OCI-LY1 (cell line): ENCODE measurements at regions not wholly inside any gene's neighbourhood (a gene's known extent, or its start where the extent isn't known, plus 50 kb on each side); places are given as distances from the start of the nearest gene placed in this dataset.

Experiments
- H2AFZ ChIP-seq: fragments of 200-600 bp; sonication (generic), shearing (Covaris generic); 2 replicates; pipeline ENCODE4 v1.6.0; 2014; ENCODE audit warnings: antibody characterized with exemption, mild to moderate bottlenecking, low read length
- H3F3A ChIP-seq: fragments of 200-600 bp; sonication (generic), shearing (Covaris generic); 2 replicates; pipeline ENCODE4 v1.6.0; 2014; ENCODE audit warnings: mild to moderate bottlenecking, antibody characterized with exemption, low read length, moderate library complexity; ENCODE audit not compliant: insufficient read depth
- H3K27ac ChIP-seq: fragments of 200-600 bp; sonication (generic); 2 replicates; pipeline ENCODE4 v1.5.1; 2014; ENCODE audit warnings: low read length, mixed run types, mild to moderate bottlenecking, low read depth; ENCODE audit not compliant: poor library complexity, severe bottlenecking
- H3K27me3 ChIP-seq: fragments of 200-600 bp; sonication (generic); 2 replicates; pipeline ENCODE4 v1.6.0; 2014; ENCODE audit warnings: antibody characterized with exemption, mild to moderate bottlenecking, low read length, moderate library complexity; ENCODE audit not compliant: insufficient read depth
- H3K36me3 ChIP-seq: fragments of 200-600 bp; sonication (generic); 2 replicates; pipeline ENCODE4 v1.6.1; 2014; ENCODE audit warnings: mild to moderate bottlenecking, antibody characterized with exemption, low read length, moderate library complexity, mixed read lengths; ENCODE audit not compliant: insufficient read depth
- H3K4me1 ChIP-seq: fragments of 200-600 bp; sonication (generic); 2 replicates; pipeline ENCODE4 v1.5.1; 2014; ENCODE audit warnings: mild to moderate bottlenecking, low read length, moderate library complexity; ENCODE audit not compliant: insufficient read depth, severe bottlenecking
- H3K4me2 ChIP-seq: fragments of 200-600 bp; sonication (generic), shearing (Covaris generic); 2 replicates; pipeline ENCODE4 v1.6.1; 2014; ENCODE audit warnings: low read length
- H3K4me3 ChIP-seq: fragments of 200-600 bp; sonication (generic); 2 replicates; pipeline ENCODE4 v1.5.1; 2014; ENCODE audit warnings: low read length, low read depth, mild to moderate bottlenecking, mixed read lengths; ENCODE audit not compliant: poor library complexity, severe bottlenecking
- H3K79me2 ChIP-seq: fragments of 200-600 bp; shearing (Covaris generic); 2 replicates; pipeline ENCODE4 v1.6.1; 2016; ENCODE audit warnings: mixed run types, low read length, mixed read lengths; ENCODE audit not compliant: insufficient read depth
- H3K9ac ChIP-seq: fragments of 200-600 bp; sonication (generic), shearing (Covaris generic); 2 replicates; pipeline ENCODE4 v1.6.1; 2014; ENCODE audit warnings: mild to moderate bottlenecking, low read length, mixed read lengths
- H3K9me2 ChIP-seq: fragments of 200-600 bp; sonication (generic), shearing (Covaris generic); 2 replicates; pipeline ENCODE4 v1.6.1; 2014; ENCODE audit warnings: low read depth, mild to moderate bottlenecking, low read length, mixed read lengths
- H3K9me3 ChIP-seq: fragments of 200-600 bp; shearing (Covaris generic); 2 replicates; pipeline ENCODE4 v1.6.1; 2014; ENCODE audit warnings: low read length, mixed read lengths
- H4K20me1 ChIP-seq: fragments of 200-600 bp; sonication (generic), shearing (Covaris generic); 2 replicates; pipeline ENCODE4 v1.6.0; 2016; ENCODE audit warnings: mild to moderate bottlenecking, low read length; ENCODE audit not compliant: insufficient read depth
- EZH2 ChIP-seq: fragments of 200-600 bp; sonication (generic), shearing (Covaris generic); IDR thresholded peaks from 2 replicates; pipeline ENCODE4 v1.8.0; 2017; ENCODE audit warnings: borderline replicate concordance, mixed run types, mild to moderate bottlenecking, antibody characterized with exemption, low read length, moderate library complexity, mixed read lengths
- TF ChIP-seq, protein P1 (sequence below): fragments of 200-600 bp; sonication (generic), shearing (Covaris generic); IDR thresholded peaks from 2 replicates; pipeline ENCODE4 v1.5.1; 2017; ENCODE audit warnings: mild to moderate bottlenecking, antibody characterized with exemption, low read length, moderate library complexity, mixed read lengths

DNA sequence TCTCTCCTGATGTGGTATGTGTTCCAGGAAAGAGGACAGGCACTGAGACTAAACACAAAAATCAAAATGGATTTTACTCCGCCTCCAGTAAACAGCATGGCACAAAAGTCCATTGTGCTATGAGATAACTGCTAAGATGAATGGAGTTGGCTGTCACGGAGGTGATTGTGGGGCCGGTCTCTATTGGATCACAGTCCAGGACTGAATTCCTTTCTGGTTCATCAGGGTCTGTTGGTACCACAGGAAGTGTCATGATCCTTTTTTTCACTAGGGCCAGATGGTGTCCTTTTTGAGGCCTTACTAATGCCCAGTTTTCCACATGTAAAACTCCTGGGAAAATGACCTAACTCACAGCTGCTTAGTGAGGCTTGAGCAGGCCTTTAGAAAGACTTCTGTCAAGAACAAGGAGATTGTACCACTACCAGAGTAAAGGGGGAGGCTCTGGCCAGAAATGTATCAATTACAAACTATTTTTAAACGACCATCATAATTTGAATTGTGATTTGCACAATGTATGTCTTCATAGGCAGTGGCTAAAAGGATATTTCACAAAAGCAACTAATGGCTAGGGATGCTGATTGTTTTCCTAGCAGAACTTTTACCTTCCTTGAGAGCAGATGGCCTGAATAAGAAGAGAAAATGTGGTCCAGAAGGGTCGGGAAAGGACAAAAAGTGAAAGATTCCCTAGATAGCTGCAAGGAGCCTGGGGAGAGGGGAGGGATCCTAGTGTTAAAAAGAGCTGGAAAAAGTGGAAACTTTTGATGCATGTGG, 192.2 kb upstream of the POU3F2 start:
- Histone ChIP-seq H3K27me3 (no peaks in the 10 kb centered on the region), H4K20me1 (no peaks in the 10 kb centered on the region), H3F3A (no peaks in the 10 kb centered on the region), H3K9me3 (no peaks in the 10 kb centered on the region), H3K9ac (no peak overlapping the region), H3K79me2 (no peaks in the 10 kb centered on the region), H2AFZ (no peak overlapping the region), H3K27ac (no peak overlapping the region), H3K36me3 (no peaks in the 10 kb centered on the region), H3K4me3 (no peak overlapping the region), H3K4me2 (no peak overlapping the region), H3K4me1 (no peaks in the 10 kb centered on the region), H3K9me2 (no peaks in the 10 kb centered on the region)
- no peak for TF ChIP-seq EZH2
- TF ChIP-seq, protein P1, sequence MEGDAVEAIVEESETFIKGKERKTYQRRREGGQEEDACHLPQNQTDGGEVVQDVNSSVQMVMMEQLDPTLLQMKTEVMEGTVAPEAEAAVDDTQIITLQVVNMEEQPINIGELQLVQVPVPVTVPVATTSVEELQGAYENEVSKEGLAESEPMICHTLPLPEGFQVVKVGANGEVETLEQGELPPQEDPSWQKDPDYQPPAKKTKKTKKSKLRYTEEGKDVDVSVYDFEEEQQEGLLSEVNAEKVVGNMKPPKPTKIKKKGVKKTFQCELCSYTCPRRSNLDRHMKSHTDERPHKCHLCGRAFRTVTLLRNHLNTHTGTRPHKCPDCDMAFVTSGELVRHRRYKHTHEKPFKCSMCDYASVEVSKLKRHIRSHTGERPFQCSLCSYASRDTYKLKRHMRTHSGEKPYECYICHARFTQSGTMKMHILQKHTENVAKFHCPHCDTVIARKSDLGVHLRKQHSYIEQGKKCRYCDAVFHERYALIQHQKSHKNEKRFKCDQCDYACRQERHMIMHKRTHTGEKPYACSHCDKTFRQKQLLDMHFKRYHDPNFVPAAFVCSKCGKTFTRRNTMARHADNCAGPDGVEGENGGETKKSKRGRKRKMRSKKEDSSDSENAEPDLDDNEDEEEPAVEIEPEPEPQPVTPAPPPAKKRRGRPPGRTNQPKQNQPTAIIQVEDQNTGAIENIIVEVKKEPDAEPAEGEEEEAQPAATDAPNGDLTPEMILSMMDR = no peak

DNA sequence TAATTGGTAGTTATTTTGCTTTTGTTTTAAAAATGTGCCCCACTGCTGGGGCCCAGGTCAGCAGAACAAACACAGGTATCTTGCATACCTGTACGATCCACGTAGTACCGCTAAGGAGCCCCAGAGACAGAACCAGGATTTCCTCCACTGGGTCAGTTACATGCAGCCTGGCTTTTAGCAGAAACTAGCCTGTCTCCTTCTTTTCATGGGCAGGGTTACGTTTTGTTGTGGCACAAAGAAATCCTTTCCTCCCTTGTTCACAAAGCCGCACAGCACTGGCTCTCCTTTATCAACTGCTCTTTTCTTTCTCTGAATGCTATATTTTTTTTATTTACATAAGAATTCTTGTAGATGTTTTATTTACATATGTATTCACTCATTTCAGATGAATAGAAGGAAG, 190.3 kb upstream of the POU3F2 start:
- Histone ChIP-seq H3K27me3 (no peaks in the 10 kb centered on the region), H3K9me3 (no peaks in the 10 kb centered on the region), H3F3A (no peaks in the 10 kb centered on the region), H3K9me2 (no peaks in the 10 kb centered on the region), H3K27ac (no peak overlapping the region), H3K79me2 (no peaks in the 10 kb centered on the region), H2AFZ (no peak overlapping the region), H4K20me1 (no peaks in the 10 kb centered on the region), H3K9ac (no peak overlapping the region), H3K4me1 (no peaks in the 10 kb centered on the region), H3K4me2 (no peak overlapping the region), H3K36me3 (no peaks in the 10 kb centered on the region), H3K4me3 (no peak overlapping the region)
- TF ChIP-seq, protein P1 = no peak
- no peak for TF ChIP-seq EZH2

DNA sequence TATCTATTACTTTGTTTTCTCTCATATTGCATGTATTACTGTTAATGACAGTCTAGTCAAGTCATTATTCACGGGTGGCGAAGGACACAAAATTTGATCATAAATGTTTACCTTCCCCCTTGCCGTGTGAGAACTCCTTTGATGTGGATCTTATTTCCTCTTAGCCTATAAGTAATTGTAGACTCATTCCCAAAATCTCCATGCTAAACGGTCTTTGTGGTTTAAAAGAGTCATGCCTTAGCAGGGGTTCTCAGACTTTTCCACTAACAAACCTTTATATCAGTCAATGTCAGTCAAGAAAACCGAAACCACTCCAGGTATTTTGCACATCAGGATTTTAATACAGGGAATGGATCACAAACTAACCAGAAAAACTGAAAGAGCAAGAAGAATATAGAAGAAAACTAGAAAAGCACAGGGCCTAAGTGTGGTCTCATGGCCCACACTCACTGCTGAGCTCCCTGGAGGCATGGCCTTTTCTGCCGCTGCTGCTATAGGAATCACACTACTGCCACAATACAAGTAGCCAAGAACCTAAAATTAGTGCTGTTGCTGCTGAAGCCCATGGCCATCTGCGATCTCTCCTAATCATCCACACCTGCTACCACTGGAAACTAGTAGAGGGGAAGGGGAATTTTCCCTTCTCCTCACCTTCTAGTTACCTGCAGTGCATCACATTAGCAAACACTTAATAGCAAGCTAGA, 186.0 kb upstream of the POU3F2 start:
- Histone ChIP-seq H3K9me2 (no peaks in the 10 kb centered on the region), H3K27me3 (no peaks in the 10 kb centered on the region), H3K9me3 (no peaks in the 10 kb centered on the region), H3K27ac (no peak overlapping the region), H3K4me1 (no peaks in the 10 kb centered on the region), H2AFZ (no peak overlapping the region), H3K9ac (no peak overlapping the region), H3K79me2 (no peaks in the 10 kb centered on the region), H3K36me3 (no peaks in the 10 kb centered on the region), H3K4me2 (no peak overlapping the region), H3F3A (no peaks in the 10 kb centered on the region), H4K20me1 (no peaks in the 10 kb centered on the region), H3K4me3 (no peak overlapping the region)
- TF ChIP-seq, protein P1 = no peak
- no peak for TF ChIP-seq EZH2
